Medulla oblongata (tissue), 1 donor: ENCODE measurements at regions not wholly inside any gene's neighbourhood (a gene's known extent, or its start where the extent isn't known, plus 50 kb on each side); places are given as distances from the start of the nearest gene placed in this dataset.

Experiments used
- DNase-seq: peaks from one replicate; pipeline ENCODE4 v3.0.0-alpha.2; 2015; ENCODE audit errors: extremely low spot score

- DNase-seq = no peak
Observed at GRCh38 chr15:97479957-97480356, 480.5 kb upstream of the ARRDC4 start.

GRCh38 chr15:97482521-97482920, 478.0 kb upstream of the ARRDC4 start:
- DNase-seq = no peak

GRCh38 chr15:97483232-97483631, 477.3 kb upstream of the ARRDC4 start:
- no peak for DNase-seq

- no peak for DNase-seq
Observed at GRCh38 chr15:97490429-97490828, 470.1 kb upstream of the ARRDC4 start.

GRCh38 chr15:97501291-97501690, 459.2 kb upstream of the ARRDC4 start:
- no peak for DNase-seq

GRCh38 chr15:97502038-97502437, 458.5 kb upstream of the ARRDC4 start:
- DNase-seq = no peak

- DNase-seq = no peak
Observed at GRCh38 chr15:97504031-97504792, 456.3 kb upstream of the ARRDC4 start.

GRCh38 chr15:97517737-97518136, 442.8 kb upstream of the ARRDC4 start:
- DNase-seq = no peak

- no peak for DNase-seq
Observed at GRCh38 chr15:97520689-97521088, 439.8 kb upstream of the ARRDC4 start.

GRCh38 chr15:97521381-97522285, 438.9 kb upstream of the ARRDC4 start:
- DNase-seq = peak; percentile 14

- no peak for DNase-seq
Observed at GRCh38 chr15:97522347-97522746, 438.2 kb upstream of the ARRDC4 start.

GRCh38 chr15:97525809-97526208, 434.7 kb upstream of the ARRDC4 start:
- no peak for DNase-seq

- no peak for DNase-seq
Observed at GRCh38 chr15:97528238-97528637, 432.3 kb upstream of the ARRDC4 start.

- no peak for DNase-seq
Observed at GRCh38 chr15:97545799-97546198, 414.7 kb upstream of the ARRDC4 start.

- DNase-seq = no peak
Observed at GRCh38 chr15:97547381-97547780, 413.1 kb upstream of the ARRDC4 start.

- DNase-seq = no peak
Observed at GRCh38 chr15:97561529-97561928, 399.0 kb upstream of the ARRDC4 start.

- DNase-seq = no peak
Observed at GRCh38 chr15:97563516-97563915, 397.0 kb upstream of the ARRDC4 start.

GRCh38 chr15:97566961-97567360, 393.5 kb upstream of the ARRDC4 start:
- no peak for DNase-seq

GRCh38 chr15:97567411-97567810, 393.1 kb upstream of the ARRDC4 start:
- no peak for DNase-seq

GRCh38 chr15:97576929-97577645, 383.4 kb upstream of the ARRDC4 start:
- no peak for DNase-seq

- no peak for DNase-seq
Observed at GRCh38 chr15:97585408-97585807, 375.1 kb upstream of the ARRDC4 start.

GRCh38 chr15:97592778-97593177, 367.7 kb upstream of the ARRDC4 start:
- no peak for DNase-seq
